ENCODE measurements at regions not wholly inside any gene's neighbourhood (a gene's known extent, or its start where the extent isn't known, plus 50 kb on each side); places are given as distances from the start of the nearest gene placed in this dataset.

GRCh38 chr4:107183155-107183774 is 147.2 kb upstream of the DKK2 start:
- Histone ChIP-seq H3K27me3 (ENCODE audit: control insufficient read depth in 2 of 2, insufficient read depth in 2 of 2, low read length in 2 of 2) (no peaks in the 10 kb centered on the region), H3K36me3 (ENCODE audit: control insufficient read depth in 2 of 3, insufficient read depth in 3 of 3, low read length in 3 of 3) (no peaks in the 10 kb centered on the region), H3K9me3 (ENCODE audit: control insufficient read depth in 2 of 3, low read length in 3 of 3) (no peaks in the 10 kb centered on the region), H3K4me1 (ENCODE audit: control insufficient read depth in 2 of 2, insufficient read depth in 2 of 2, low read length in 2 of 2) (no peaks in the 10 kb centered on the region), H3K27ac (ENCODE audit: low read depth, low read length) (no peak overlapping the region), H3K4me3 (ENCODE audit: low read length) (no peak overlapping the region)
- H3K27me3 Mint-ChIP-seq, result peaks cover 5 to 11% (median 9%) of the 10 kb centered on the region in 5 donors
- H3K4me3 Mint-ChIP-seq, result no peak overlapping the region
- intact Hi-C loops (cut with micrococcal nuclease), result loop anchor here in 1 of 2 donors (10.0 kb wide), 1 partner anchor 918 kb away; no protein-coding TSS in a partner anchor
- ATAC-seq, result peak; percentile 66
- no peaks in the 10 kb centered on the region for H3K36me3 Mint-ChIP-seq
- H3K4me1 Mint-ChIP-seq, result no peaks in the 10 kb centered on the region
- no peak overlapping the region for H3K27ac Mint-ChIP-seq
- ChIA-PET POLR2A (no interaction called here), CTCF (no interaction called here)
- DNase-seq, result peak in 1 of 9 donors; percentile 15
- H3K9me3 Mint-ChIP-seq, result no peaks in the 10 kb centered on the region

GRCh38 chr4:107182347-107182746 is 146.2 kb upstream of the DKK2 start:
- DNase-seq (no peak), ATAC-seq (no peak)
- Histone ChIP-seq H3K9me3 (ENCODE audit: control insufficient read depth in 2 of 3, low read length in 3 of 3) (no peaks in the 10 kb centered on the region), H3K27ac (ENCODE audit: low read depth, low read length) (no peak overlapping the region), H3K27me3 (ENCODE audit: control insufficient read depth in 2 of 2, insufficient read depth in 2 of 2, low read length in 2 of 2) (no peaks in the 10 kb centered on the region), H3K4me3 (ENCODE audit: low read length) (no peak overlapping the region), H3K4me1 (ENCODE audit: control insufficient read depth in 2 of 2, insufficient read depth in 2 of 2, low read length in 2 of 2) (no peaks in the 10 kb centered on the region), H3K36me3 (ENCODE audit: control insufficient read depth in 2 of 3, insufficient read depth in 3 of 3, low read length in 3 of 3) (no peaks in the 10 kb centered on the region)
- Mint-ChIP-seq H3K36me3 (no peaks in the 10 kb centered on the region), H3K27me3 (peaks cover 5 to 11% (median 9%) of the 10 kb centered on the region in 5 donors), H3K27ac (no peak overlapping the region), H3K4me3 (no peak overlapping the region), H3K4me1 (no peaks in the 10 kb centered on the region), H3K9me3 (no peaks in the 10 kb centered on the region)
- ChIA-PET POLR2A (no interaction called here), CTCF (no interaction called here)
- intact Hi-C loops (cut with micrococcal nuclease), result loop anchor here in 1 of 2 donors (10.0 kb wide), 1 partner anchor 918 kb away; no protein-coding TSS in a partner anchor

- Histone ChIP-seq H3K27me3 (ENCODE audit: control insufficient read depth in 2 of 2, insufficient read depth in 2 of 2, low read length in 2 of 2) (no peaks in the 10 kb centered on the region), H3K36me3 (ENCODE audit: control insufficient read depth in 2 of 3, insufficient read depth in 3 of 3, low read length in 3 of 3) (no peaks in the 10 kb centered on the region), H3K27ac (ENCODE audit: low read depth, low read length) (no peak overlapping the region), H3K4me1 (ENCODE audit: control insufficient read depth in 2 of 2, insufficient read depth in 2 of 2, low read length in 2 of 2) (no peaks in the 10 kb centered on the region), H3K4me3 (ENCODE audit: low read length) (no peak overlapping the region), H3K9me3 (ENCODE audit: control insufficient read depth in 2 of 3, low read length in 3 of 3) (peaks cover 0 to 4% (median 0%) of the 10 kb centered on the region in 3 experiments)
- ATAC-seq (no peak), DNase-seq (no peak)
- ChIA-PET POLR2A (no interaction called here), CTCF (no interaction called here)
- Mint-ChIP-seq H3K36me3 (no peaks in the 10 kb centered on the region), H3K4me3 (no peak overlapping the region), H3K27me3 (no peaks in the 10 kb centered on the region), H3K27ac (no peak overlapping the region), H3K9me3 (peaks cover 0 to 15% (median 10%) of the 10 kb centered on the region in 11 donors), H3K4me1 (no peaks in the 10 kb centered on the region)
- intact Hi-C loops (cut with micrococcal nuclease), result no loop called here
Measured at GRCh38 chr4:107166873-107167450, 130.8 kb upstream of the DKK2 start.

- ChIA-PET CTCF (no interaction called here), POLR2A (no interaction called here)
- H3K4me1 ChIP-seq (ENCODE audit: control insufficient read depth in 2 of 2, insufficient read depth in 2 of 2, low read length in 2 of 2), result no peaks in the 10 kb centered on the region
- DNase-seq, result no peak
- no peak overlapping the region for H3K27ac ChIP-seq (ENCODE audit: low read depth, low read length)
- ATAC-seq, result no peak
- peaks cover 0 to 4% of the 10 kb centered on the region in 2 donors for H3K27me3 ChIP-seq (ENCODE audit: control insufficient read depth in 2 of 2, insufficient read depth in 2 of 2, low read length in 2 of 2)
- H3K36me3 ChIP-seq (ENCODE audit: control insufficient read depth in 2 of 3, insufficient read depth in 3 of 3, low read length in 3 of 3), result no peaks in the 10 kb centered on the region
- no peak overlapping the region for H3K4me3 ChIP-seq (ENCODE audit: low read length)
- peaks cover 0 to 22% (median 10%) of the 10 kb centered on the region in 11 donors for H3K9me3 Mint-ChIP-seq
- H3K9me3 ChIP-seq (ENCODE audit: control insufficient read depth in 2 of 3, low read length in 3 of 3), result peaks cover 0 to 4% (median 0%) of the 10 kb centered on the region in 3 experiments
- no peaks in the 10 kb centered on the region for H3K36me3 Mint-ChIP-seq
- no peaks in the 10 kb centered on the region for H3K4me1 Mint-ChIP-seq
- intact Hi-C loops (cut with micrococcal nuclease), result no loop called here
- H3K4me3 Mint-ChIP-seq, result no peak overlapping the region
- H3K27ac Mint-ChIP-seq, result no peak overlapping the region
- H3K27me3 Mint-ChIP-seq, result no peaks in the 10 kb centered on the region
Measured at GRCh38 chr4:107166181-107166580, 130.1 kb upstream of the DKK2 start.

GRCh38 chr4:107164962-107165475 is 128.9 kb upstream of the DKK2 start:
- Histone ChIP-seq H3K36me3 (ENCODE audit: control insufficient read depth in 2 of 3, insufficient read depth in 3 of 3, low read length in 3 of 3) (no peaks in the 10 kb centered on the region), H3K9me3 (ENCODE audit: control insufficient read depth in 2 of 3, low read length in 3 of 3) (peaks cover 0 to 4% (median 0%) of the 10 kb centered on the region in 3 experiments), H3K4me3 (ENCODE audit: low read length) (no peak overlapping the region), H3K27me3 (ENCODE audit: control insufficient read depth in 2 of 2, insufficient read depth in 2 of 2, low read length in 2 of 2) (peaks cover 0 to 6% of the 10 kb centered on the region in 2 donors), H3K4me1 (ENCODE audit: control insufficient read depth in 2 of 2, insufficient read depth in 2 of 2, low read length in 2 of 2) (no peaks in the 10 kb centered on the region), H3K27ac (ENCODE audit: low read depth, low read length) (no peak overlapping the region)
- ChIA-PET POLR2A (no interaction called here), CTCF (no interaction called here)
- DNase-seq (no peak), ATAC-seq (no peak)
- Mint-ChIP-seq H3K4me3 (no peak overlapping the region), H3K36me3 (no peaks in the 10 kb centered on the region), H3K27ac (no peak overlapping the region), H3K4me1 (no peaks in the 10 kb centered on the region), H3K9me3 (peaks cover 2 to 31% (median 10%) of the 10 kb centered on the region in 11 donors), H3K27me3 (peaks cover 0 to 1% (median 0%) of the 10 kb centered on the region in 5 donors)
- intact Hi-C loops (cut with micrococcal nuclease), result no loop called here

GRCh38 chr4:107156443-107156842 is 120.3 kb upstream of the DKK2 start:
- Mint-ChIP-seq H3K4me1 (no peaks in the 10 kb centered on the region), H3K36me3 (no peaks in the 10 kb centered on the region), H3K4me3 (no peak overlapping the region), H3K27me3 (peaks cover 0 to 12% (median 7%) of the 10 kb centered on the region in 5 donors), H3K9me3 (peaks cover 0 to 12% (median 6%) of the 10 kb centered on the region in 11 donors), H3K27ac (no peak overlapping the region)
- Histone ChIP-seq H3K4me1 (ENCODE audit: control insufficient read depth in 2 of 2, insufficient read depth in 2 of 2, low read length in 2 of 2) (no peaks in the 10 kb centered on the region), H3K9me3 (ENCODE audit: control insufficient read depth in 2 of 3, low read length in 3 of 3) (no peaks in the 10 kb centered on the region), H3K27ac (ENCODE audit: low read depth, low read length) (no peak overlapping the region), H3K27me3 (ENCODE audit: control insufficient read depth in 2 of 2, insufficient read depth in 2 of 2, low read length in 2 of 2) (peaks cover 0 to 4% of the 10 kb centered on the region in 2 donors), H3K36me3 (ENCODE audit: control insufficient read depth in 2 of 3, insufficient read depth in 3 of 3, low read length in 3 of 3) (no peaks in the 10 kb centered on the region), H3K4me3 (ENCODE audit: low read length) (no peak overlapping the region)
- CTCF ChIA-PET, result no interaction called here
- ATAC-seq (no peak), DNase-seq (no peak)
- intact Hi-C loops (cut with micrococcal nuclease), result no loop called here
- POLR2A ChIA-PET, result no interaction called here

GRCh38 chr4:107155366-107155765 is 119.3 kb upstream of the DKK2 start:
- H3K4me3 ChIP-seq (ENCODE audit: low read length), result no peak overlapping the region
- H3K27ac ChIP-seq (ENCODE audit: low read depth, low read length), result no peak overlapping the region
- DNase-seq (no peak), ATAC-seq (no peak)
- no peaks in the 10 kb centered on the region for H3K27me3 ChIP-seq (ENCODE audit: control insufficient read depth in 2 of 2, insufficient read depth in 2 of 2, low read length in 2 of 2)
- intact Hi-C loops (cut with micrococcal nuclease), result no loop called here
- Mint-ChIP-seq H3K27ac (no peak overlapping the region), H3K27me3 (peaks cover 0 to 12% (median 7%) of the 10 kb centered on the region in 5 donors), H3K36me3 (no peaks in the 10 kb centered on the region), H3K4me3 (no peak overlapping the region), H3K9me3 (peaks cover 0 to 7% (median 0%) of the 10 kb centered on the region in 11 donors), H3K4me1 (no peaks in the 10 kb centered on the region)
- no peaks in the 10 kb centered on the region for H3K4me1 ChIP-seq (ENCODE audit: control insufficient read depth in 2 of 2, insufficient read depth in 2 of 2, low read length in 2 of 2)
- no peaks in the 10 kb centered on the region for H3K9me3 ChIP-seq (ENCODE audit: control insufficient read depth in 2 of 3, low read length in 3 of 3)
- ChIA-PET POLR2A (no interaction called here), CTCF (interaction anchor here (0.5 kb wide), 1 partner anchor 25 kb away, joined by 3 read pairs; no protein-coding TSS in a partner anchor)
- no peaks in the 10 kb centered on the region for H3K36me3 ChIP-seq (ENCODE audit: control insufficient read depth in 2 of 3, insufficient read depth in 3 of 3, low read length in 3 of 3)
